Endothelial cell of umbilical vein (primary cell): ENCODE measurements at regions not wholly inside any gene's neighbourhood (a gene's known extent, or its start where the extent isn't known, plus 50 kb on each side); places are given as distances from the start of the nearest gene placed in this dataset.

ENCODE experiments used
- BruUV-seq: library from RNA; stranded (reverse); fragments of 400-500 nt; replicated peaks from 2 replicates; lab custom pipeline; 2021; lab: Mats Ljungman, UMichigan
- CTCF ChIA-PET: fragments of 300-600, 350-600 bp; sonication (Branson Sonifier 250); formaldehyde crosslinking; loops from one replicate; lab custom pipeline; 2021; ENCODE audit warnings: antibody characterized with exemption, inconsistent platforms; lab: Charles Lee
- POLR2A ChIA-PET: fragments of 300-600, 350-600 bp; sonication (Branson Sonifier 250); formaldehyde crosslinking; loops from one replicate; lab custom pipeline; 2021; ENCODE audit warnings: antibody characterized with exemption, inconsistent platforms; lab: Charles Lee
- DNase-seq: peaks from one replicate; pipeline ENCODE4 v3.0.0-alpha.2; 2011; ENCODE audit warnings: low read depth, low spot score
- FAIRE-seq: peaks from 2 replicates; lab custom pipeline; 2011; peaks lifted over from hg19 to GRCh38; lab: Jason Lieb, UNC
- H2AFZ ChIP-seq: 2 replicates; pipeline ENCODE4 v1.6.0; 2012; ENCODE audit warnings: low read depth, low read length, control low read depth, inconsistent platforms
- H3K27ac ChIP-seq: 2 replicates; pipeline ENCODE4 v1.5.1; 2011; ENCODE audit warnings: low read depth, mild to moderate bottlenecking, control low read depth, low read length, moderate library complexity; ENCODE audit not compliant: insufficient read depth
- H3K27me3 ChIP-seq, 2 experiments: 2 replicates each; pipeline versions ENCODE4 v1.6.0 to v1.6.1; 2011; ENCODE audit warnings: low read length in 2 of 2, mixed read lengths in 1 of 2; ENCODE audit not compliant: control insufficient read depth in 2 of 2, insufficient read depth in 2 of 2
- H3K36me3 ChIP-seq, 2 experiments: 2 replicates in 1 of 2; 3 replicates in 1 of 2; pipeline ENCODE4 v1.5.1; 2011; ENCODE audit warnings: low read length in 2 of 2, mild to moderate bottlenecking in 1 of 2, moderate library complexity in 1 of 2; ENCODE audit not compliant: control insufficient read depth in 2 of 2, insufficient read depth in 2 of 2; ENCODE audit errors: extremely low read depth in 1 of 2
- H3K4me1 ChIP-seq: 3 replicates; pipeline ENCODE4 v1.5.1; 2011; ENCODE audit warnings: mild to moderate bottlenecking, low read length; ENCODE audit not compliant: control insufficient read depth, insufficient read depth; ENCODE audit errors: extremely low read depth
- H3K4me2 ChIP-seq: 2 replicates; pipeline ENCODE4 v1.6.1; 2011; ENCODE audit warnings: low read length, control low read depth, mixed read lengths; ENCODE audit not compliant: insufficient read depth
- H3K4me3 ChIP-seq, 3 experiments: fragments of 200-600 bp in 1 of 3; sonication (generic), shearing (Covaris generic) in 1 of 3; replicated peaks in 1 of 3; 2 replicates each; pipeline ENCODE4 v1.5.1; 2011 to 2016; ENCODE audit warnings: control low read depth in 3 of 3, low read length in 3 of 3, mild to moderate bottlenecking in 2 of 3, inconsistent platforms in 1 of 3, low read depth in 1 of 3, moderate library complexity in 1 of 3; ENCODE audit not compliant: insufficient read depth in 1 of 3
- H3K79me2 ChIP-seq: 2 replicates; pipeline ENCODE4 v1.6.0; 2012; ENCODE audit warnings: low read length, inconsistent platforms; ENCODE audit not compliant: control insufficient read depth, insufficient read depth
- H3K9ac ChIP-seq: replicated peaks from 2 replicates; pipeline ENCODE3; 2011; ENCODE audit warnings: low read length, control low read depth; ENCODE audit not compliant: insufficient read depth; ENCODE audit errors: extremely low read depth
- H3K9me1 ChIP-seq: replicated peaks from 3 replicates; pipeline ENCODE4 v1.6.0; 2011; ENCODE audit warnings: mild to moderate bottlenecking, low read length; ENCODE audit not compliant: control insufficient read depth, insufficient read depth; ENCODE audit errors: extremely low read depth
- H3K9me3 ChIP-seq: replicated peaks from 2 replicates; pipeline ENCODE4 v1.5.1; 2012; ENCODE audit warnings: low read length, inconsistent platforms; ENCODE audit not compliant: control insufficient read depth, insufficient read depth
- H4K20me1 ChIP-seq: replicated peaks from 2 replicates; pipeline ENCODE3; 2011; ENCODE audit warnings: mild to moderate bottlenecking, low read length; ENCODE audit not compliant: control insufficient read depth, insufficient read depth; ENCODE audit errors: extremely low read depth
- EZH2 ChIP-seq: IDR thresholded peaks from 2 replicates; pipeline ENCODE4 v1.6.1; 2012; ENCODE audit warnings: borderline replicate concordance, low read depth, mild to moderate bottlenecking, moderate library complexity, low read length, inconsistent platforms; ENCODE audit not compliant: severe bottlenecking
- FOS ChIP-seq: IDR thresholded peaks from 2 replicates; pipeline ENCODE4 v1.6.1; 2011; ENCODE audit warnings: mild to moderate bottlenecking, low read length, moderate library complexity, borderline replicate concordance; ENCODE audit not compliant: insufficient read depth
- GATA2 ChIP-seq: IDR thresholded peaks from 2 replicates; pipeline ENCODE4 v1.7.0; 2011; ENCODE audit warnings: low read depth, mild to moderate bottlenecking, moderate library complexity, mixed read lengths, low read length; ENCODE audit not compliant: insufficient read length, insufficient read depth
- JUN ChIP-seq: IDR thresholded peaks from 2 replicates; pipeline ENCODE4 v1.6.1; 2011; ENCODE audit warnings: borderline replicate concordance, low read depth; ENCODE audit not compliant: insufficient read length, insufficient read depth
- MYC ChIP-seq: IDR thresholded peaks from one replicate; pipeline ENCODE4 v1.6.1; 2011; ENCODE audit warnings: mild to moderate bottlenecking, low read depth, low read length
- POLR2A ChIP-seq: IDR thresholded peaks from 2 replicates; pipeline ENCODE4 v1.6.1; 2012; ENCODE audit warnings: low read depth, mild to moderate bottlenecking, control low read depth, low read length
- POLR2AphosphoS5 ChIP-seq: IDR thresholded peaks from 2 replicates; pipeline ENCODE4 v1.6.1; 2012; ENCODE audit warnings: low read depth, mild to moderate bottlenecking, control low read depth, low read length, moderate library complexity; ENCODE audit not compliant: insufficient read depth
- dilution Hi-C: fragments of 300-500 bp; cut with MboI; formaldehyde crosslinking; loops from one replicate; pipeline ENCODE4 v1.15.0; 2019; ENCODE audit warnings: low sequenced_read_pairs; ENCODE audit not compliant: extremely low pct_ligation_motif_present
- intact Hi-C: fragments of 100-400 bp; cut with micrococcal nuclease; formaldehyde crosslinking; loops from one replicate; pipeline ENCODE4 v1.10.0; 2022
- TF ChIP-seq, protein P1 (sequence below): IDR thresholded peaks from 2 replicates; pipeline ENCODE4 v1.6.1; 2011; ENCODE audit not compliant: insufficient read depth, insufficient read length
- TF ChIP-seq, protein P2 (sequence below), 2 donors: IDR thresholded peaks; 1 replicate in 1 of 2; 2 replicates in 1 of 2; pipeline ENCODE4 v1.5.1; 2011; ENCODE audit warnings: low read length in 2 of 2, mild to moderate bottlenecking in 2 of 2, moderate library complexity in 2 of 2, control low read depth in 1 of 2, inconsistent platforms in 1 of 2, low read depth in 1 of 2; ENCODE audit not compliant: insufficient read depth in 1 of 2; ENCODE audit errors: extremely low read depth in 1 of 2

DNA sequence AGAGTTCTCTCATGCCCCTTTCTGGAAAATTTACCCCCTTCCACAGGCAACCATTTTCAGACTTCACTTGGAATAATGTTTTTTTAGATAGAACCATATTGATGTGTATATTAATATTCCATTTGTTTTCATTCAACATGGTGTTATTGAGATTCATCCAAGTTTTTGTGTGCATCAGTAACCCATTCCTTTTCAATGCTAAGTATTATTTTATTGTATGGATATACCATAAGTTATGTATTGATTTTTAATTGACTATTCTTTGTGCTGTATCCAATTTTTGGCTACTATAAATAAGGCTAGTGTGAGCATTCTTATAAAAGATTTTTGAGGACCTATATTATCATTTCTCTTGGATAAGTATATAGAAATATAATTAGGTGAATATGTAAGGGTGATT is 1025.7 kb downstream of the GRM8 start:
- Histone ChIP-seq H3K27ac (no peak overlapping the region), H4K20me1 (no peaks in the 10 kb centered on the region), H3K4me2 (no peak overlapping the region), H3K4me1 (no peaks in the 10 kb centered on the region), H3K9me1 (no peaks in the 10 kb centered on the region), H3K9me3 (peaks cover 2% of the 10 kb centered on the region), H3K27me3 (no peaks in the 10 kb centered on the region), H2AFZ (no peak overlapping the region), H3K79me2 (no peaks in the 10 kb centered on the region), H3K36me3 (no peaks in the 10 kb centered on the region), H3K9ac (no peak overlapping the region), H3K4me3 (no peak overlapping the region)
- intact Hi-C loops (no loop called here), dilution Hi-C loops (no loop called here)
- TF ChIP-seq, protein P1, sequence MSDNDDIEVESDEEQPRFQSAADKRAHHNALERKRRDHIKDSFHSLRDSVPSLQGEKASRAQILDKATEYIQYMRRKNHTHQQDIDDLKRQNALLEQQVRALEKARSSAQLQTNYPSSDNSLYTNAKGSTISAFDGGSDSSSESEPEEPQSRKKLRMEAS, result no peak
- TF ChIP-seq MYC (no peak), JUN (no peak), POLR2A (no peak), FOS (no peak), POLR2AphosphoS5 (no peak), GATA2 (no peak), EZH2 (no peak)
- TF ChIP-seq, protein P2, sequence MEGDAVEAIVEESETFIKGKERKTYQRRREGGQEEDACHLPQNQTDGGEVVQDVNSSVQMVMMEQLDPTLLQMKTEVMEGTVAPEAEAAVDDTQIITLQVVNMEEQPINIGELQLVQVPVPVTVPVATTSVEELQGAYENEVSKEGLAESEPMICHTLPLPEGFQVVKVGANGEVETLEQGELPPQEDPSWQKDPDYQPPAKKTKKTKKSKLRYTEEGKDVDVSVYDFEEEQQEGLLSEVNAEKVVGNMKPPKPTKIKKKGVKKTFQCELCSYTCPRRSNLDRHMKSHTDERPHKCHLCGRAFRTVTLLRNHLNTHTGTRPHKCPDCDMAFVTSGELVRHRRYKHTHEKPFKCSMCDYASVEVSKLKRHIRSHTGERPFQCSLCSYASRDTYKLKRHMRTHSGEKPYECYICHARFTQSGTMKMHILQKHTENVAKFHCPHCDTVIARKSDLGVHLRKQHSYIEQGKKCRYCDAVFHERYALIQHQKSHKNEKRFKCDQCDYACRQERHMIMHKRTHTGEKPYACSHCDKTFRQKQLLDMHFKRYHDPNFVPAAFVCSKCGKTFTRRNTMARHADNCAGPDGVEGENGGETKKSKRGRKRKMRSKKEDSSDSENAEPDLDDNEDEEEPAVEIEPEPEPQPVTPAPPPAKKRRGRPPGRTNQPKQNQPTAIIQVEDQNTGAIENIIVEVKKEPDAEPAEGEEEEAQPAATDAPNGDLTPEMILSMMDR (IDR thresholded peaks at IDR 0.05; ENCODE audit: extremely low read depth in 1 of 2, insufficient read depth in 1 of 2, low read depth in 1 of 2, low read length in 2 of 2), result no peak
- no TSS peak for BruUV-seq
- CTCF ChIA-PET, result no interaction called here
- no peak for FAIRE-seq
- no peak for DNase-seq
- POLR2A ChIA-PET, result no interaction called here
